ENCODE measurements at regions not wholly inside any gene's neighbourhood (a gene's known extent, or its start where the extent isn't known, plus 50 kb on each side); places are given as distances from the start of the nearest gene placed in this dataset.

DNA sequence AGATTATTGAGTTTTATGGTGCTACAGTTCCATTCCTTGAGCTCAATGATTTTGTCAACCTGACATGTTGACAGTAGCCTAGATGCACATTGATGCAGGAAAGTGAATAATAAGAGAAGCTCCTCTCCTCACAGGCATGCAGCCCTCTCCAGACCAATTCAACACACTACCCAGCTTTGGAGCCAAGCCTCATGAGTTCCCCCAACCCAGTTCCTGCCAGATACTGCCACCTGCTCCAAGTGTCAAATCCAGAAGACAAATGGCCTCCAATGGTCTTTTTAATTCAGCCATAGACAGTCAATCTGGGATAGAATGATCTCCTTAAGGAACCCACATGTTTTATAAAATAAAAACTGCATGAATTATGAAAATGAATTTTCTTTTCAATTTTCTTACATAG is 83.7 kb upstream of the ARHGEF3 start:
- TF ChIP-seq, protein P1, sequence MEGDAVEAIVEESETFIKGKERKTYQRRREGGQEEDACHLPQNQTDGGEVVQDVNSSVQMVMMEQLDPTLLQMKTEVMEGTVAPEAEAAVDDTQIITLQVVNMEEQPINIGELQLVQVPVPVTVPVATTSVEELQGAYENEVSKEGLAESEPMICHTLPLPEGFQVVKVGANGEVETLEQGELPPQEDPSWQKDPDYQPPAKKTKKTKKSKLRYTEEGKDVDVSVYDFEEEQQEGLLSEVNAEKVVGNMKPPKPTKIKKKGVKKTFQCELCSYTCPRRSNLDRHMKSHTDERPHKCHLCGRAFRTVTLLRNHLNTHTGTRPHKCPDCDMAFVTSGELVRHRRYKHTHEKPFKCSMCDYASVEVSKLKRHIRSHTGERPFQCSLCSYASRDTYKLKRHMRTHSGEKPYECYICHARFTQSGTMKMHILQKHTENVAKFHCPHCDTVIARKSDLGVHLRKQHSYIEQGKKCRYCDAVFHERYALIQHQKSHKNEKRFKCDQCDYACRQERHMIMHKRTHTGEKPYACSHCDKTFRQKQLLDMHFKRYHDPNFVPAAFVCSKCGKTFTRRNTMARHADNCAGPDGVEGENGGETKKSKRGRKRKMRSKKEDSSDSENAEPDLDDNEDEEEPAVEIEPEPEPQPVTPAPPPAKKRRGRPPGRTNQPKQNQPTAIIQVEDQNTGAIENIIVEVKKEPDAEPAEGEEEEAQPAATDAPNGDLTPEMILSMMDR (IDR thresholded peaks at IDR 0.05): no peak
- TF ChIP-seq POLR2A (IDR thresholded peaks at IDR 0.05): no peak

All from vagina (tissue), 2 donors.